SU-DHL-6 (cell line): ENCODE measurements at regions not wholly inside any gene's neighbourhood (a gene's known extent, or its start where the extent isn't known, plus 50 kb on each side); places are given as distances from the start of the nearest gene placed in this dataset.

Source experiments
- CTCF ChIP-seq: fragments of 200-600 bp; sonication (generic); IDR thresholded peaks from one replicate; pipeline ENCODE4 v1.5.1; 2017; ENCODE audit warnings: antibody characterized with exemption, mild to moderate bottlenecking, low read length, moderate library complexity; ENCODE audit not compliant: insufficient read depth, poor library complexity, severe bottlenecking
- EZH2phosphoT487 ChIP-seq: fragments of 200-600 bp; sonication (generic), shearing (Covaris generic); conservative IDR thresholded peaks from 2 replicates; pipeline ENCODE4 v1.6.1; 2018; ENCODE audit warnings: mild to moderate bottlenecking, antibody characterized with exemption, low read length, moderate library complexity, mixed read lengths

GRCh38 chr4:181504924-181505323, 738.3 kb upstream of the TENM3 start:
- TF ChIP-seq CTCF = no peak
- TF ChIP-seq EZH2phosphoT487 = no peak
